DND-41 (cell line): ENCODE measurements at regions not wholly inside any gene's neighbourhood (a gene's known extent, or its start where the extent isn't known, plus 50 kb on each side); places are given as distances from the start of the nearest gene placed in this dataset.

Source experiments
- EZH2 ChIP-seq: IDR thresholded peaks from 3 replicates; pipeline ENCODE4 v1.6.1; 2012; ENCODE audit warnings: borderline replicate concordance, low read depth, mild to moderate bottlenecking, moderate library complexity, low read length, inconsistent platforms; ENCODE audit not compliant: severe bottlenecking
- TF ChIP-seq, protein P1 (sequence below): IDR thresholded peaks from 2 replicates; pipeline ENCODE4 v1.5.1; 2012; ENCODE audit warnings: borderline replicate concordance, low read length, moderate library complexity, mild to moderate bottlenecking; ENCODE audit not compliant: poor library complexity, severe bottlenecking; ENCODE audit errors: extremely low read depth

DNA sequence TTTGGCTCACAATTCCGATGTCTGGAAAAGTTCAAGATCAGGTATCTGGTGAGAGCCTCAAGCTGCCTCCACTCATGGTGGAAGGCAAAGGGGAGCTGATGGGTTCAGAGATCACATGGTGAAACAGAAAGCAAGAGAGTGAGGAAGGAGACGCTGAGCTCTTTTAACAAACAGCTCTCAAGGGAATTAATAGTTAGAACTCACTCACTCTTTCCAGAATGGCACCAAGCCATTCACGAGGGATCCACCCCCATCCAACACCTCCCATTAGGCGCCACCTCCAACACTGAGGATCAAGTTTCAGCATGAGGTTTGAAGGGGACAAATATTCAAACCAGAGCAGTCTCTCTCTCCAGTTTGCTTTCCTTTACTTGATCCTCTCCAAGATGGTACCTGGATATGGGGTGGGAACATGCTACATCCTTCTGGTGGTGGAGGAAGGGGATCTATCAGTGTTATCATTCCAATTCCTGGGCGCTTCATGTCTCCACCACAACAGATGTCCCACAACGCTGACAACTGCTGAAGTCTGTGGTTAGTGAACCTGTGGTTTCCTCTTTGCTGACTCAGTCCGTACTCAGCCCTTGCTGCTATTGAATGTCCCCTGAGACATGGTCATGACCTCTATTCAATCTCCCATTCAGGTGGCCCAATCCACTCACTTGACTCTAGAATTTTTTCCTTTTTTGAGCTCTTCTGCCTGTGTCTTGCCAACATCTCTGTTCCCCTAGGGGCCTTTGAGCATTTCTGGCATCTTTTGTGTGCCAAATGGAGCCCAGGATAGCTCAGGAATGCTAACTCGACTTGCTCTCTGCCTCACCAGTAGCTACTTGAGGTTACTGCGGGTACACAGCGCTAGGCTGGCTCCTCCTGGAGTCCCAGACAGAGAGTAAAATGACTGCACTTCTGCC, 395.2 kb downstream of the MID1IP1 start:
- TF ChIP-seq, protein P1, sequence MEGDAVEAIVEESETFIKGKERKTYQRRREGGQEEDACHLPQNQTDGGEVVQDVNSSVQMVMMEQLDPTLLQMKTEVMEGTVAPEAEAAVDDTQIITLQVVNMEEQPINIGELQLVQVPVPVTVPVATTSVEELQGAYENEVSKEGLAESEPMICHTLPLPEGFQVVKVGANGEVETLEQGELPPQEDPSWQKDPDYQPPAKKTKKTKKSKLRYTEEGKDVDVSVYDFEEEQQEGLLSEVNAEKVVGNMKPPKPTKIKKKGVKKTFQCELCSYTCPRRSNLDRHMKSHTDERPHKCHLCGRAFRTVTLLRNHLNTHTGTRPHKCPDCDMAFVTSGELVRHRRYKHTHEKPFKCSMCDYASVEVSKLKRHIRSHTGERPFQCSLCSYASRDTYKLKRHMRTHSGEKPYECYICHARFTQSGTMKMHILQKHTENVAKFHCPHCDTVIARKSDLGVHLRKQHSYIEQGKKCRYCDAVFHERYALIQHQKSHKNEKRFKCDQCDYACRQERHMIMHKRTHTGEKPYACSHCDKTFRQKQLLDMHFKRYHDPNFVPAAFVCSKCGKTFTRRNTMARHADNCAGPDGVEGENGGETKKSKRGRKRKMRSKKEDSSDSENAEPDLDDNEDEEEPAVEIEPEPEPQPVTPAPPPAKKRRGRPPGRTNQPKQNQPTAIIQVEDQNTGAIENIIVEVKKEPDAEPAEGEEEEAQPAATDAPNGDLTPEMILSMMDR, result no peak
- TF ChIP-seq EZH2, result no peak
